ENCODE measurements at regions not wholly inside any gene's neighbourhood (a gene's known extent, or its start where the extent isn't known, plus 50 kb on each side); places are given as distances from the start of the nearest gene placed in this dataset.

GRCh38 chr6:141169419-141169818 lies 963.3 kb upstream of the GJE1 start:
- DNase-seq (ENCODE audit: low read depth): peak; percentile 71

GRCh38 chr6:141167945-141168344 lies 964.8 kb upstream of the GJE1 start:
- no peak for DNase-seq (ENCODE audit: low read depth)

GRCh38 chr6:141165002-141165665 lies 967.6 kb upstream of the GJE1 start:
- no peak for DNase-seq (ENCODE audit: low read depth)

GRCh38 chr6:141164042-141164743 lies 968.5 kb upstream of the GJE1 start:
- no peak for DNase-seq (ENCODE audit: low read depth)

GRCh38 chr6:141163107-141163506 lies 969.6 kb upstream of the GJE1 start:
- no peak for DNase-seq (ENCODE audit: low read depth)

- DNase-seq (ENCODE audit: low read depth): peak; percentile 10
These were observed 974.0 kb upstream of the GJE1 start for GRCh38 chr6:141158740-141159139.

GRCh38 chr6:141153563-141153962 lies 979.2 kb upstream of the GJE1 start:
- no peak for DNase-seq (ENCODE audit: low read depth)

GRCh38 chr6:141152951-141153350 lies 979.8 kb upstream of the GJE1 start:
- DNase-seq (ENCODE audit: low read depth): no peak

GRCh38 chr6:141151710-141152417 lies 980.9 kb upstream of the GJE1 start:
- DNase-seq (ENCODE audit: low read depth): no peak

GRCh38 chr6:141141870-141142269 lies 990.9 kb upstream of the GJE1 start:
- no peak for DNase-seq (ENCODE audit: low read depth)

GRCh38 chr6:141140905-141141304 lies 991.8 kb upstream of the GJE1 start:
- DNase-seq (ENCODE audit: low read depth): no peak

- no peak for DNase-seq (ENCODE audit: low read depth)
These were observed 993.3 kb upstream of the GJE1 start for GRCh38 chr6:141139461-141139860.

GRCh38 chr6:141134723-141135122 lies 998.0 kb upstream of the GJE1 start:
- DNase-seq (ENCODE audit: low read depth): no peak

GRCh38 chr6:141133836-141134235 lies 998.9 kb upstream of the GJE1 start:
- DNase-seq (ENCODE audit: low read depth): no peak

GRCh38 chr6:141133346-141133745 lies 999.4 kb upstream of the GJE1 start:
- no peak for DNase-seq (ENCODE audit: low read depth)

- no peak for DNase-seq (ENCODE audit: low read depth)
These were observed 1001.1 kb upstream of the GJE1 start for GRCh38 chr6:141131616-141132015.

GRCh38 chr6:141123497-141123896 lies 1009.2 kb upstream of the GJE1 start:
- peak; percentile 9 for DNase-seq (ENCODE audit: low read depth)

GRCh38 chr6:141123049-141123448 lies 1009.7 kb upstream of the GJE1 start:
- DNase-seq (ENCODE audit: low read depth): no peak

- DNase-seq (ENCODE audit: low read depth): no peak
These were observed 1013.7 kb upstream of the GJE1 start for GRCh38 chr6:141118991-141119390.

- DNase-seq (ENCODE audit: low read depth): no peak
These were observed 1014.9 kb upstream of the GJE1 start for GRCh38 chr6:141117874-141118273.

GRCh38 chr6:141110481-141110880 lies 1022.2 kb upstream of the GJE1 start:
- DNase-seq (ENCODE audit: low read depth): peak; percentile 5

- peak; percentile 54 for DNase-seq (ENCODE audit: low read depth)
These were observed 1025.0 kb upstream of the GJE1 start for GRCh38 chr6:141107591-141108160.

All from myocyte (in vitro differentiated cells).